H1 (cell line): ENCODE measurements at regions not wholly inside any gene's neighbourhood (a gene's known extent, or its start where the extent isn't known, plus 50 kb on each side); places are given as distances from the start of the nearest gene placed in this dataset.

Experiments
- CTCF ChIA-PET: fragments of 300-600 bp; sonication (Branson Sonifier 250); formaldehyde crosslinking; loops from one replicate; lab custom pipeline; 2021; ENCODE audit not compliant: partially characterized antibody; lab: Charles Lee
- POLR2A ChIA-PET: fragments of 300-600 bp; sonication (Branson Sonifier 250); formaldehyde crosslinking; loops from one replicate; lab custom pipeline; 2021; ENCODE audit warnings: inconsistent platforms; ENCODE audit not compliant: partially characterized antibody; lab: Charles Lee
- DNase-seq, 2 experiments: peaks; one replicate each; pipeline versions ENCODE4 v3.0.0 to v3.0.0-alpha.2; 2010 to 2022; ENCODE audit warnings: low spot score in 2 of 2, low read depth in 1 of 2, mixed read lengths in 1 of 2
- FAIRE-seq: peaks from 2 replicates; lab custom pipeline; 2011; peaks lifted over from hg19 to GRCh38; lab: Jason Lieb, UNC
- H2AFZ ChIP-seq: 2 replicates; pipeline ENCODE4 v1.8.1; 2012; ENCODE audit warnings: low read length, inconsistent platforms
- H2AK5ac ChIP-seq: 2 replicates; pipeline ENCODE4 v1.6.1; 2013; ENCODE audit warnings: low read depth, low read length
- H2BK120ac ChIP-seq: replicated peaks from 2 replicates; pipeline ENCODE3; 2013; ENCODE audit warnings: low read depth, low read length, inconsistent platforms
- H2BK12ac ChIP-seq: 2 replicates; pipeline ENCODE4 v1.6.1; 2013; ENCODE audit warnings: low read depth, low read length
- H2BK15ac ChIP-seq: 2 replicates; pipeline ENCODE4 v1.6.1; 2013; ENCODE audit warnings: low read length
- H2BK20ac ChIP-seq: 2 replicates; pipeline ENCODE4 v1.6.1; 2013; ENCODE audit warnings: low read length
- H2BK5ac ChIP-seq: 2 replicates; pipeline ENCODE4 v1.6.1; 2013; ENCODE audit warnings: low read depth, low read length
- H3K14ac ChIP-seq: 2 replicates; pipeline ENCODE4 v1.6.1; 2013; ENCODE audit warnings: inconsistent platforms; ENCODE audit not compliant: insufficient read length
- H3K18ac ChIP-seq: 2 replicates; pipeline ENCODE4 v1.6.1; 2013; ENCODE audit warnings: low read length; ENCODE audit errors: extremely low read depth
- H3K23ac ChIP-seq: 2 replicates; pipeline ENCODE4 v1.6.1; 2013; ENCODE audit warnings: inconsistent platforms; ENCODE audit not compliant: insufficient read length
- H3K23me2 ChIP-seq: 2 replicates; pipeline ENCODE4 v1.6.1; 2013; ENCODE audit warnings: low read depth, low read length
- H3K27ac ChIP-seq: 2 replicates; pipeline ENCODE4 v1.6.1; 2011; ENCODE audit warnings: low read depth, low read length, inconsistent platforms
- H3K27me3 ChIP-seq, 4 experiments: replicated peaks in 1 of 4; 1 replicate in 1 of 4; 2 replicates in 3 of 4; pipeline versions ENCODE4 v1.6.1 to v1.8.1; 2011 to 2013; ENCODE audit warnings: low read length in 3 of 4, mild to moderate bottlenecking in 3 of 4, inconsistent platforms in 2 of 4, mixed read lengths in 2 of 4, moderate library complexity in 1 of 4; ENCODE audit not compliant: control insufficient read depth in 3 of 4, insufficient read depth in 3 of 4; ENCODE audit errors: extremely low read depth in 1 of 4
- H3K36me3 ChIP-seq, 4 experiments: 2 replicates each; pipeline versions ENCODE4 v1.6.1 to v1.8.1; 2011 to 2013; ENCODE audit warnings: mild to moderate bottlenecking in 4 of 4, low read length in 3 of 4, moderate library complexity in 2 of 4, control low read depth in 1 of 4, inconsistent platforms in 1 of 4; ENCODE audit not compliant: insufficient read depth in 4 of 4, control insufficient read depth in 2 of 4
- H3K4ac ChIP-seq: replicated peaks from 2 replicates; pipeline ENCODE3; 2013; ENCODE audit warnings: low read length, low read depth, mixed read lengths, inconsistent platforms; ENCODE audit not compliant: insufficient read length
- H3K4me1 ChIP-seq, 4 experiments: replicated peaks in 1 of 4; 1 replicate in 1 of 4; 2 replicates in 3 of 4; pipeline versions ENCODE4 v1.6.1 to v1.8.1; 2011 to 2013; ENCODE audit warnings: low read length in 3 of 4, inconsistent platforms in 2 of 4, mixed read lengths in 1 of 4; ENCODE audit not compliant: insufficient read depth in 4 of 4, control insufficient read depth in 3 of 4
- H3K4me2 ChIP-seq, 2 experiments: 2 replicates each; pipeline versions ENCODE4 v1.6.1 to v1.8.1; 2011 to 2013; ENCODE audit warnings: low read depth in 2 of 2, low read length in 2 of 2, control low read depth in 1 of 2, inconsistent platforms in 1 of 2, mild to moderate bottlenecking in 1 of 2; ENCODE audit not compliant: insufficient read depth in 1 of 2
- H3K4me3 ChIP-seq, 4 experiments: fragments of 200-600, 300-600 bp in 1 of 4; sonication (generic), shearing (Covaris generic), sonication (Bioruptor Twin) in 1 of 4; 2 replicates each; pipeline versions ENCODE4 v1.5.1 to v1.8.1; 2011 to 2016; ENCODE audit warnings: low read length in 4 of 4, low read depth in 3 of 4, control low read depth in 2 of 4, inconsistent platforms in 2 of 4, mild to moderate bottlenecking in 2 of 4, mixed read lengths in 1 of 4, moderate library complexity in 1 of 4; ENCODE audit not compliant: insufficient read depth in 2 of 4; ENCODE audit errors: extremely low read depth in 1 of 4
- H3K56ac ChIP-seq: replicated peaks from 2 replicates; pipeline ENCODE3; 2013; ENCODE audit warnings: low read depth, mild to moderate bottlenecking, mixed read lengths, low read length, inconsistent platforms; ENCODE audit not compliant: insufficient read length
- H3K79me1 ChIP-seq: 2 replicates; pipeline ENCODE4 v1.6.1; 2013; ENCODE audit warnings: low read depth, low read length, control low read depth
- H3K79me2 ChIP-seq, 2 experiments: 2 replicates each; pipeline versions ENCODE4 v1.6.1 to v1.8.1; 2012 to 2013; ENCODE audit warnings: low read length in 2 of 2, mild to moderate bottlenecking in 2 of 2, inconsistent platforms in 1 of 2; ENCODE audit not compliant: insufficient read depth in 2 of 2, control insufficient read depth in 1 of 2
- H3K9ac ChIP-seq, 4 experiments: replicated peaks in 1 of 4; 1 replicate in 1 of 4; 2 replicates in 3 of 4; pipeline versions ENCODE4 v1.6.1 to v1.8.1; 2011 to 2013; ENCODE audit warnings: low read depth in 3 of 4, low read length in 3 of 4, control low read depth in 2 of 4, mild to moderate bottlenecking in 2 of 4, moderate library complexity in 2 of 4, inconsistent platforms in 1 of 4; ENCODE audit errors: extremely low read depth in 1 of 4
- H3K9me3 ChIP-seq, 2 experiments: 2 replicates each; pipeline versions ENCODE4 v1.6.1 to v1.8.1; 2012 to 2013; ENCODE audit warnings: mild to moderate bottlenecking in 2 of 2, moderate library complexity in 2 of 2, control low read depth in 1 of 2, inconsistent platforms in 1 of 2, low read depth in 1 of 2, low read length in 1 of 2, mixed read lengths in 1 of 2; ENCODE audit not compliant: insufficient read depth in 2 of 2
- H4K20me1 ChIP-seq, 2 experiments: replicated peaks in 1 of 2; 2 replicates each; pipeline versions ENCODE3 to v1.8.1; 2011 to 2013; ENCODE audit warnings: inconsistent platforms in 2 of 2, low read length in 2 of 2, mild to moderate bottlenecking in 1 of 2; ENCODE audit not compliant: insufficient read depth in 2 of 2, control insufficient read depth in 1 of 2
- H4K5ac ChIP-seq: 2 replicates; pipeline ENCODE4 v1.6.1; 2013; ENCODE audit warnings: low read length, low read depth, mixed read lengths, inconsistent platforms; ENCODE audit not compliant: insufficient read length
- H4K8ac ChIP-seq: 2 replicates; pipeline ENCODE4 v1.8.0; 2013; ENCODE audit warnings: mild to moderate bottlenecking, moderate library complexity, low read length, inconsistent platforms; ENCODE audit not compliant: insufficient read depth; ENCODE audit errors: extremely low read depth
- H4K91ac ChIP-seq: replicated peaks from 2 replicates; pipeline ENCODE3; 2013; ENCODE audit warnings: low read length, mixed read lengths, inconsistent platforms; ENCODE audit not compliant: insufficient read length
- ASH2L ChIP-seq: fragments of 200-600, 300-600 bp; sonication (generic); IDR thresholded peaks from one replicate; pipeline ENCODE4 v1.7.1; 2017; ENCODE audit warnings: low read length
- ATF3 ChIP-seq: IDR thresholded peaks from 2 replicates; pipeline ENCODE4 v1.6.1; 2011; ENCODE audit warnings: low read depth, mild to moderate bottlenecking, low read length; ENCODE audit not compliant: insufficient read depth
- BACH1 ChIP-seq: IDR thresholded peaks from 2 replicates; pipeline ENCODE4 v1.6.1; 2012; ENCODE audit warnings: low read length, improper control_type of control experiment
- CEBPB ChIP-seq: IDR thresholded peaks from 2 replicates; pipeline ENCODE4 v1.6.1; 2012; ENCODE audit warnings: low read depth, low read length
- CTBP2 ChIP-seq: IDR thresholded peaks from 2 replicates; pipeline ENCODE4 v1.7.0; 2011; ENCODE audit warnings: borderline replicate concordance, mild to moderate bottlenecking, moderate library complexity, mixed read lengths, low read length; ENCODE audit not compliant: insufficient read depth, insufficient read length
- EGR1 ChIP-seq: IDR thresholded peaks from 2 replicates; pipeline ENCODE4 v1.6.1; 2011; ENCODE audit warnings: low read depth, low read length, borderline replicate concordance
- KDM1A ChIP-seq: fragments of 200-600, 300-600 bp; sonication (generic); IDR thresholded peaks from 2 replicates; pipeline ENCODE4 v1.7.1; 2016; ENCODE audit warnings: mild to moderate bottlenecking, low read length, borderline replicate concordance
- POLR2A ChIP-seq, 2 experiments: IDR thresholded peaks; 1 replicate in 1 of 2; 2 replicates in 1 of 2; pipeline ENCODE4 v1.6.1; 2011; ENCODE audit warnings: low read depth in 2 of 2, low read length in 2 of 2, mild to moderate bottlenecking in 2 of 2; ENCODE audit errors: control extremely low read depth in 1 of 2
- POU5F1 ChIP-seq: IDR thresholded peaks from 2 replicates; pipeline ENCODE4 v1.6.1; 2011; ENCODE audit warnings: low read depth, mild to moderate bottlenecking, low read length, moderate library complexity
- RBBP5 ChIP-seq: IDR thresholded peaks from 2 replicates; pipeline ENCODE4 v1.7.1; 2012; ENCODE audit warnings: low read depth, mild to moderate bottlenecking, inconsistent platforms, low read length, moderate library complexity, borderline replicate concordance
- SAP30 ChIP-seq: fragments of 300-600 bp; sonication (generic); IDR thresholded peaks from 2 replicates; pipeline ENCODE4 v1.7.1; 2012; ENCODE audit warnings: low read length, moderate library complexity, mild to moderate bottlenecking, inconsistent platforms; ENCODE audit not compliant: insufficient read depth, insufficient replicate concordance
- SP2 ChIP-seq: IDR thresholded peaks from 2 replicates; pipeline ENCODE4 v1.6.1; 2012; ENCODE audit warnings: mild to moderate bottlenecking, low read length, inconsistent platforms
- SP4 ChIP-seq: IDR thresholded peaks from 2 replicates; pipeline ENCODE4 v1.6.1; 2012; ENCODE audit warnings: low read length, inconsistent platforms
- WGBS, 2 experiments: shearing (Covaris generic) in 1 of 2; methylation state at CpG; one replicate each; pipeline versions ENCODE4 v1.1.6 to v1.1.7; 2013 to 2015; ENCODE audit warnings: low lambda C conversion rate in 2 of 2, mixed read lengths in 2 of 2, inconsistent platforms in 1 of 2, low coverage in 1 of 2, missing lambda C conversion rate in 1 of 2; ENCODE audit not compliant: insufficient replicate concordance in 2 of 2, insufficient coverage in 1 of 2, insufficient read length in 1 of 2; ENCODE audit errors: extremely low coverage in 1 of 2, missing lambda C conversion rate in 1 of 2; 5-methylcytosine and 5-hydroxymethylcytosine counted together

GRCh38 chr9:95720496-95720895, 155.0 kb upstream of the ERCC6L2 start:
- FAIRE-seq: no peak
- POLR2A ChIA-PET: no interaction called here
- H2AK5ac ChIP-seq: no peak overlapping the region
- TF ChIP-seq KDM1A: no peak
- TF ChIP-seq POLR2A (IDR thresholded peaks at IDR 0.05; ENCODE audit: control extremely low read depth in 1 of 2, low read depth in 2 of 2, low read length in 2 of 2): no peak
- TF ChIP-seq SP2: no peak
- no peak for TF ChIP-seq SP4
- no peak for TF ChIP-seq ATF3
- no peak for TF ChIP-seq POU5F1
- TF ChIP-seq RBBP5: no peak
- TF ChIP-seq CTBP2: no peak
- TF ChIP-seq ASH2L: no peak
- TF ChIP-seq CEBPB: no peak
- no peak for TF ChIP-seq SAP30
- TF ChIP-seq EGR1: no peak
- TF ChIP-seq BACH1: no peak

More at GRCh38 chr9:95720496-95720895, 155.0 kb upstream of the ERCC6L2 start:
- Histone ChIP-seq H2BK20ac (no peak overlapping the region), H3K27ac (no peak overlapping the region), H3K36me3 (no peaks in the 10 kb centered on the region), H3K23ac (no peak overlapping the region), H3K4ac (no peak overlapping the region), H3K18ac (no peak overlapping the region), H4K91ac (no peak overlapping the region), H2BK120ac (no peak overlapping the region), H3K4me1 (no peaks in the 10 kb centered on the region), H3K56ac (no peak overlapping the region), H4K8ac (no peak overlapping the region), H3K4me2 (no peak overlapping the region), H2BK5ac (no peak overlapping the region), H2BK15ac (no peak overlapping the region), H4K20me1 (no peaks in the 10 kb centered on the region), H3K4me3 (no peak overlapping the region), H3K27me3 (no peaks in the 10 kb centered on the region), H3K79me2 (no peaks in the 10 kb centered on the region), H3K23me2 (no peaks in the 10 kb centered on the region; the same call in 1 of the 2 replicates), H3K9me3 (no peaks in the 10 kb centered on the region; a peak in 1 of 4 replicates), H3K79me1 (no peaks in the 10 kb centered on the region), H3K9ac (no peak overlapping the region), H2AFZ (no peak overlapping the region), H3K14ac (no peak overlapping the region), H4K5ac (no peak overlapping the region), H2BK12ac (no peak overlapping the region)
- DNase-seq: no peak
- CTCF ChIA-PET: no interaction called here
- 98% methylated on average over 6 of the region's 6 CpGs; no CpG with 5 or more reads in 1 of the 2 experiments for WGBS, 2 experiments
